Lower leg skin (tissue), 3 donors: ENCODE measurements at regions not wholly inside any gene's neighbourhood (a gene's known extent, or its start where the extent isn't known, plus 50 kb on each side); places are given as distances from the start of the nearest gene placed in this dataset.

ENCODE experiments used
- CTCF ChIP-seq, 3 donors: fragments of 450-650 bp; IDR thresholded peaks; one replicate each; pipeline ENCODE4 v1.5.1; 2016; ENCODE audit warnings: antibody characterized with exemption in 3 of 3, mild to moderate bottlenecking in 3 of 3, moderate library complexity in 2 of 3
- POLR2A ChIP-seq, 2 donors: fragments of 450-650 bp; IDR thresholded peaks; one replicate each; pipeline ENCODE4 v1.6.1; 2016 to 2017; ENCODE audit warnings: antibody characterized with exemption in 2 of 2, mild to moderate bottlenecking in 1 of 2, moderate library complexity in 1 of 2

GRCh38 chr13:73140801-73141200, 82.0 kb downstream of the KLF5 start:
- no peak for TF ChIP-seq POLR2A (IDR thresholded peaks at IDR 0.05)
- no peak for TF ChIP-seq CTCF (IDR thresholded peaks at IDR 0.05)
